Kidney epithelial cell (primary cell): ENCODE measurements at regions not wholly inside any gene's neighbourhood (a gene's known extent, or its start where the extent isn't known, plus 50 kb on each side); places are given as distances from the start of the nearest gene placed in this dataset.
"Not testable (repeated sequence)": the region's sequence is repeated elsewhere in the genome, so short reads cannot be mapped to it uniquely, and the experiment has no call there.

Source experiments
- DNase-seq: peaks from one replicate; pipeline ENCODE4 v3.0.0-alpha.2; 2010; ENCODE audit warnings: low read depth
- H3K27me3 ChIP-seq: 2 replicates; pipeline ENCODE4 v1.6.0; 2011; ENCODE audit warnings: low read length; ENCODE audit not compliant: control insufficient read depth, insufficient read depth
- H3K36me3 ChIP-seq: 2 replicates; pipeline ENCODE4 v1.5.1; 2011; ENCODE audit warnings: low read length; ENCODE audit not compliant: control insufficient read depth, insufficient read depth
- H3K4me3 ChIP-seq: 2 replicates; pipeline ENCODE4 v1.5.1; 2011; ENCODE audit warnings: low read depth, mild to moderate bottlenecking, control low read depth, low read length
- TF ChIP-seq, protein P1 (sequence below): IDR thresholded peaks from 2 replicates; pipeline ENCODE4 v1.5.1; 2011; ENCODE audit warnings: mild to moderate bottlenecking, moderate library complexity, low read length, control low read depth, inconsistent platforms; ENCODE audit not compliant: insufficient read depth, poor library complexity, severe bottlenecking

DNA sequence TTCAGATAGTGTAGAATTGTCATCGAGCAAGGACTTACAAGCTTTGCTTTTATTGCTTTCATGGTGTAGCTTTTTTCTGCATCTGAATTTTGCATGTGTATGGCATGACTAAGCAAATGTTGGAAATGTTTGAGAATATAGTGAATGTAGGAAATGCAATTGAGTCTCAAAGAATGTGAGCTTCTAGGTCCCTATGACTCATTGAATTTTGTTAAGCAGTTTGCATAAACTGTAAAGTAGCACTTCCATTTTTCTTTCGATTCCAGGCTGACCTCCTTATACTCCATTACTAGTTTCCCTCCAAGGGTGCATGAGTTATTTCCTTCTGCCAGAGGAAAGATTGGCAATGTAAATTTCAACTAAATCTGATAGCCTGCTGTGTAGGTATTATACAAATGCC lies 619.2 kb downstream of the DIPK2A start:
- no peaks in the 10 kb centered on the region for H3K36me3 ChIP-seq
- no peaks in the 10 kb centered on the region for H3K27me3 ChIP-seq
- H3K4me3 ChIP-seq, result no peak overlapping the region
- TF ChIP-seq, protein P1, sequence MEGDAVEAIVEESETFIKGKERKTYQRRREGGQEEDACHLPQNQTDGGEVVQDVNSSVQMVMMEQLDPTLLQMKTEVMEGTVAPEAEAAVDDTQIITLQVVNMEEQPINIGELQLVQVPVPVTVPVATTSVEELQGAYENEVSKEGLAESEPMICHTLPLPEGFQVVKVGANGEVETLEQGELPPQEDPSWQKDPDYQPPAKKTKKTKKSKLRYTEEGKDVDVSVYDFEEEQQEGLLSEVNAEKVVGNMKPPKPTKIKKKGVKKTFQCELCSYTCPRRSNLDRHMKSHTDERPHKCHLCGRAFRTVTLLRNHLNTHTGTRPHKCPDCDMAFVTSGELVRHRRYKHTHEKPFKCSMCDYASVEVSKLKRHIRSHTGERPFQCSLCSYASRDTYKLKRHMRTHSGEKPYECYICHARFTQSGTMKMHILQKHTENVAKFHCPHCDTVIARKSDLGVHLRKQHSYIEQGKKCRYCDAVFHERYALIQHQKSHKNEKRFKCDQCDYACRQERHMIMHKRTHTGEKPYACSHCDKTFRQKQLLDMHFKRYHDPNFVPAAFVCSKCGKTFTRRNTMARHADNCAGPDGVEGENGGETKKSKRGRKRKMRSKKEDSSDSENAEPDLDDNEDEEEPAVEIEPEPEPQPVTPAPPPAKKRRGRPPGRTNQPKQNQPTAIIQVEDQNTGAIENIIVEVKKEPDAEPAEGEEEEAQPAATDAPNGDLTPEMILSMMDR, result no peak
- peak; percentile 19 for DNase-seq

DNA sequence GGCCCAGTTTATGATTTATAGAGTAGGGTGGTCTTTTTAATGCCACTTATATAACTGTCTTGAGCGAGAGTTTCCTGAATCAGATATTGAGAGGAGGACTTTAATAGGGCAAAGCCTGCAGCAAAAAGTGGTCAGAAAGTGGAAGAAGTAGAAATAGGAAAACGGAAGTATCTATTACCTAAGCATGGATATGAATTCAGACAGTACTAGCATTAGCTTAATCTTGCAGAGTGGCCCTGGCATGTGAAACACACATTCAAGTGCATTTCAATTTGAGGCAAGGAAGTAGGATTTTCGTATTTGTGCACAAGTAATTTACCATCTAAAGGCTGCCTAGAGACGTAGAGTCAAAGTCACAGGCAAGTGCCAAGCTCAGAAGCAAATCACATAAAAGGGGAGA lies 622.3 kb downstream of the DIPK2A start:
- no peaks in the 10 kb centered on the region for H3K36me3 ChIP-seq
- no peak for DNase-seq
- no peak overlapping the region for H3K4me3 ChIP-seq
- TF ChIP-seq, protein P1, result no peak
- H3K27me3 ChIP-seq, result no peaks in the 10 kb centered on the region

DNA sequence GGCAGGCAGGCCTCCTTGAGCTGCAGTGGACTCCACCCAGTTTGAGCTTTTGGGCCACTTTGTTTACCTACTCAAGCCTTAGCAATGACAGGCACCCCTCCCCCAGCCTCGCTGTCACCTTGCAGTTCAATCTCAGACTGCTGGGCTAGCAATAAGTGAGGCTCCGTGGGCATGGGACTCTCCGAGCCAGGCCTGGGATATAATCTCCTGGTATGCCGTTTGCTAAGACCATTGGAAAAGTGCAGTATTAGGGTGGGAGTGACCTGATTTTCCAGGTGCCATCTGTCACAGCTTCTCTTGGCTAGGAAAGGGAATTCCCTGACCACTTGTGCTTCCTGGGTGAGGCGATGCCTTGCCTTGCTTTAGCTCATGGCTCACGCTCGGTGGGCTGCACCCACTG lies 648.6 kb downstream of the DIPK2A start:
- not testable (repeated sequence) for H3K4me3 ChIP-seq, H3K36me3 ChIP-seq, H3K27me3 ChIP-seq, DNase-seq

DNA sequence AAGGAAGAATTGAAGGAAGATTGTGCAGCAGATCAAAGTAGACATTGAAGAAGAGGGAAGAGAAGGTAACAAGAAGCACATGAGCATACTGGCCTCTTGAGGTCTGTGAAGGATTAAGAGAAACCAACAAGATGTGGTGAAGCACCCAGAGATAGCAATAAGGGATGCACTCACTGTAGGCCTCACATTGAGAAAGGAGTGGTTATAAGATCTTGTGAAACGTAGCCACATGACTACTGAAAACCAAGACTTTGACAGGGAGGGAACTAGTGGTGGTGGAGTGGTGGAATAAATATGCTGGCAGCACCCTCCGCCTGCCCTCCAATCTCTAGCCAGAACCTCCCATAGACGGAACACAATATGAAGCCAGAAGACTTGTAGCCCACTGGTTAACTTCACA lies 651.2 kb downstream of the DIPK2A start:
- TF ChIP-seq, protein P1, result no peak
- DNase-seq, result no peak
- no peaks in the 10 kb centered on the region for H3K27me3 ChIP-seq
- H3K36me3 ChIP-seq, result no peaks in the 10 kb centered on the region
- no peak overlapping the region for H3K4me3 ChIP-seq

DNA sequence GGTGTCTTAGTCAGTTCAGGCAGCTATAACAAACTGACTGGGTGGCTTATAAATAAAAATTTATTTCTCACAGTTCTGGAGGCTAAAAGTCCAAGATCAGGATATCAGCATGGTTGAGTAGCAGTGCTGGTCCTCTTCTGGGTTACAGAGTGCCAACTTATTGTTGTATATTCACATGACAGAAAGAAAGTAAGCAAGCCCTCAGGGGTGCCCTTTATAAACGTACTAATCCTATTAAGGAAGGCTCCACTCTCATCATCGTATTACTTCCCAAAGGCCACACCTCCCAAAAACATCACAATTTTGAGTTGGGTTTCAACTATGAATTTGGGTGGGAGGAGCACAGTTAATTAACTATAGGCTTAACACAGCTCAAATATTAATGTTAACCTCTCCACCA lies 653.0 kb downstream of the DIPK2A start:
- TF ChIP-seq, protein P1, result no peak
- H3K36me3 ChIP-seq, result no peaks in the 10 kb centered on the region

DNA sequence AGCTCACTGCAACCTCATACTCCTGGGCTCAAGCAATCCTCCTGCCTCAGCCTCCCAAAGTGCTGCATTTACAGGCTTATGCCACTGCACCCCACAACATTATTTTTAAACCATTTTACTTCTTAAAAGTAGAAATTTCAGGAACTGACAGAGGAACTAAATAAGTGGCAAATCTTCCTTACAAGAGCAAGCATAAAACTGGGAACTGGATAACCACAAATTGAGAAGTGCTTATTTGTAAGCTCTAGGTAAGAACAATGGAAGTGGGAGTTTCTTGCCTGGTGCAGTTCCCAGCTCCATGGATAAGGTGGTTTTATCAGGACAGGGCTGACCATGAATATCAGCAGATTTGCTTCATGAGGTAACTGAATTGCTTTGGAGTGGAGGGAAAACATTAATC lies 655.2 kb downstream of the DIPK2A start:
- no peak for DNase-seq
- Histone ChIP-seq H3K36me3 (no peaks in the 10 kb centered on the region), H3K4me3 (no peak overlapping the region), H3K27me3 (no peaks in the 10 kb centered on the region)
- TF ChIP-seq, protein P1, result no peak

More for the DNA sequence above, 653.0 kb downstream of the DIPK2A start:
- H3K27me3 ChIP-seq, result no peaks in the 10 kb centered on the region
- H3K4me3 ChIP-seq, result no peak overlapping the region
- no peak for DNase-seq
